EH (cell line): ENCODE measurements at regions not wholly inside any gene's neighbourhood (a gene's known extent, or its start where the extent isn't known, plus 50 kb on each side); places are given as distances from the start of the nearest gene placed in this dataset.
"Not testable (repeated sequence)": the region's sequence is repeated elsewhere in the genome, so short reads cannot be mapped to it uniquely, and the experiment has no call there.

Source experiments
- DNase-seq: peaks from one replicate; pipeline ENCODE4 v3.0.0-alpha.2; 2015; ENCODE audit warnings: low read depth

- no peak for DNase-seq
These were observed 132.7 kb upstream of the MEX3C start for GRCh38 chr18:51330148-51330547.

GRCh38 chr18:51330739-51331138 is 133.3 kb upstream of the MEX3C start:
- DNase-seq: no peak

DNA sequence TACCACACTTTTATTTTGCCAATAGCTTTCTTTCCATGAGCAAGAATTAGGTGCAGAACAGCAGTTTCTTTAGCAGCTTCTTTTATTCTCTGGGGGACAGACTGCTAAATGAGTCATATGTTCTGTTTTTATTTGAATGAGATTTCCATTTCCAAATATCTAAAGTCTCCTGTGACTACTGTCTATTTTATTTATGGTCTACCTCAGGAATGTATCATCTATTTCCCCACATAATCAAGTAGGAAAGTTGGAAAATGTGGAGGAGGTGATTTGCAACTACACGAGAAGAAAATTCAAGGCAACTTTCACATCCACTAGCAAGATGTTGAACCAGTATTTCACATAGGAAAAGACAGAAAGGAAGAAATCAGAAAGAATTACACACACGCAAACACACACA is 139.9 kb upstream of the MEX3C start:
- no peak for DNase-seq

GRCh38 chr18:51339856-51340255 is 142.4 kb upstream of the MEX3C start:
- DNase-seq: no peak

GRCh38 chr18:51340332-51340731 is 142.9 kb upstream of the MEX3C start:
- DNase-seq: no peak

- DNase-seq: peak; percentile 1
These were observed 145.3 kb upstream of the MEX3C start for GRCh38 chr18:51342815-51343214.

DNA sequence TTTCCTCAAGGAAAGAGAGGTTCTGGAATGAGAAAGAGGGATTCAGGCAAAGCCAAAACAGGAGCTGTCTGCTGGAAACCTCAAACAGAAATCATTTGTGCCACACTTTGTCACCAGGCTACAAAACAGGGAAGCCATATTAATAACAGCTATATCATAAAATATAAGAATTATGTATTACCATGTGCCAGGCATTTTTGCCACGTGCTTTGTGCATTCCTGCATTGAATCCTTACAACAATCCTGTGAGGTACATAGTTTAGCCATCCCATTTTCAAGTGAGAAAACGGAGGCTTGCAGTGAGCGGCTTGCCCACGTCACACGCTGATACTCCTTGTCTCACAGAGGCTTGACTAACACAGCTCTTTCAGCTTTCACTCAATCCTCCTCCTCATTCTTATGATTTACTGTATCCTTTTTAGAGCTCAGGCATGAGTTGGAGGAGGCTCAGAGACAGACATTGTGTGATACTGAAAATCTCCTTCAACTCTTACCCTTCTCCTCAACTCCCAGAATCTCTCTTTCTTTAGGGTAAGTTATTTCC is 148.4 kb upstream of the MEX3C start:
- no peak for DNase-seq

- no peak for DNase-seq
These were observed 148.9 kb upstream of the MEX3C start for GRCh38 chr18:51346404-51346803.

GRCh38 chr18:51350081-51350480 is 152.6 kb upstream of the MEX3C start:
- DNase-seq: no peak

- DNase-seq: no peak
These were observed 158.4 kb upstream of the MEX3C start for GRCh38 chr18:51355841-51356240.

- not testable (repeated sequence) for DNase-seq
These were observed 162.8 kb upstream of the MEX3C start for GRCh38 chr18:51360301-51360700.

DNA sequence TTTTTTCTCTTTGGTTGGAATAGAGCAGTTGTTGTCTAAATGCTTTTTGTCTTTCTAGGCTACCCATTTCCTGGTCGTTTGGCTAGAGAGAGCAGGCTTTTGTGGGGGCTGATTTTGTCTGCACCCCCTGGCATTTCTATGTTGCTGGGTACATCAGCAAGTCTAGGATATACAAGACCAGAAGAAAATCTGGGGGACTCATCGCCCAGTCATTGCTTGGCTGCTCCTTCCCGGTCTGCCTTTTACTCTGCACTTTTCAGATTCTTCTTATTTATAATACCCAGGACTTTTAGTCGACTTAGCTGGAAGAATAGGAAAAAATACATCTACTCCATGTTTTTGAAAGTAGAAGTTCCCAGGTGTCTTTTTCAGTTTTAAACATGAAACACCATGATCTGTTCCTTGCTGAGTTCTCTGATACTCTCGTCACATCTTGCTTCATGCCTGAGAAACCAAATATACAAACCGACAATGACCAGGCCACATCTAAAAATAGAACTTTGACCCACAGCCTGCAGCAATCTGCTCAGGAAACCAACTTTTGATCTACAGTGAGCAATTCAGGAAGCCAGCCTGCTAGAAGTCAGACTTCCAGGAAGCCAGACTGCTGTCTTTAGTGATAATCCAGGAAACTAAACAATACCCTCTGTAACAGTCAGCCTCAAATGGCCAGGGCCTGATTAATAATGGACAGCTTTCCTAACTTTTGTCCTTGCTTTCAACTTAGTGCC is 163.8 kb upstream of the MEX3C start:
- DNase-seq: no peak

GRCh38 chr18:51363384-51363783 is 165.9 kb upstream of the MEX3C start:
- no peak for DNase-seq

DNA sequence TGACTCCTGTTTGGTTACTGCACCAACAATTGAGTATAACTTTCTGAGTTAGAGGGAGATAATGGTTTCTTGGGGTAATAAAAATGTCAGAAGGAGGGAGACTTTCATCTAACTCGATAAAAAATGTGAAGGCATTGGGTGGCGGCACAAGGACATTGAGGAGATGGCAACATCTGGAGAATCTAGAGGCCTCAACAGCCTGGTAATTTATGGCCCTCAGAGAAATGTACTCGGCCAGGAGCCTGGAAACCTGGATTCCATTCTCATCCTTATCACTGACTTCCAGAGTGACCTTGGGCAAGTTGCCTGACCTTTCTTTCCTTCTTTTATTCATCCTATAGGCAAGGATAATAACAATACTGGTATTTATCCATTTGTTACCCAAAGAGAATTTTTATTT is 173.5 kb upstream of the MEX3C start:
- DNase-seq: no peak

- DNase-seq: no peak
These were observed 174.4 kb upstream of the MEX3C start for GRCh38 chr18:51371929-51372328.

GRCh38 chr18:51382081-51382480 is 184.6 kb upstream of the MEX3C start:
- no peak for DNase-seq

- DNase-seq: no peak
These were observed 185.6 kb upstream of the MEX3C start for GRCh38 chr18:51383116-51383515.

- no peak for DNase-seq
These were observed 186.2 kb upstream of the MEX3C start for GRCh38 chr18:51383711-51384110.

DNA sequence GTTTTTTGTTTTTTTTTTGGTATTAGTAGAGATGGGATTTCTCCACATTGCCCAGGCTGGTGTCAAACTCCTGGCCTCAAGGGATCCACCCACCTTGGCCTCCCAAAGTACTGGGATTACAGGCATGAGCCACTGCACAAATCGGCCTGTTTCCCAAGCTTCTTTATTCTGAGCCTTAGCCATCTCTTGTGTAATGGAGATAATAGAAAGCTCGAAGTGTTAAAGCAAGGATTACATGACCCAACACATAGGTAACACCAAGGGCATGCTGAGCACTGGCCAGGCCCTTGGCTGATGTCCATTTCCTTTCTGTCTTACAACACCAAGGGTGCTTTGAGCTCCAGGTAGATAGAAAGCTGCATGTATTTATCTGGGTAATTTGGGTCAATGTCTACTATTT is 187.8 kb upstream of the MEX3C start:
- no peak for DNase-seq

DNA sequence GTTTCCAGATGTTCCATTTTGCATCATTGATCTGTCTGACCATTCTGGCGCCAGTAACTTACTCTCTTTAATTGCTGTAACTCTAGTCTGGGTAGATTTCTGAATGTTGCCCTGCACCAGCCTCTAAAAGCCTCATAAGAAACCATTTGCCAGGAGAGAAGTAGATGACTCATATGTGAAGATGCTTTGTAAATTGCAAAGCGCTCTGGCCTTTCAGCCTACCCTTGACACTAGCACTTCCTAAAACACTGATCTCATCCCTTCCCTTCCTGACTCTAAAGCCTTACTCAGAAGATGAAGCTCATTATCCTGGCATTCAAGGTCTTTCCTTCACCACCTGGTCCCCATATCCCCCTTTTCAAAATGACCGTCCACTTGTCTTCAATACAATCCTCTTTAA is 193.2 kb upstream of the MEX3C start:
- no peak for DNase-seq

DNA sequence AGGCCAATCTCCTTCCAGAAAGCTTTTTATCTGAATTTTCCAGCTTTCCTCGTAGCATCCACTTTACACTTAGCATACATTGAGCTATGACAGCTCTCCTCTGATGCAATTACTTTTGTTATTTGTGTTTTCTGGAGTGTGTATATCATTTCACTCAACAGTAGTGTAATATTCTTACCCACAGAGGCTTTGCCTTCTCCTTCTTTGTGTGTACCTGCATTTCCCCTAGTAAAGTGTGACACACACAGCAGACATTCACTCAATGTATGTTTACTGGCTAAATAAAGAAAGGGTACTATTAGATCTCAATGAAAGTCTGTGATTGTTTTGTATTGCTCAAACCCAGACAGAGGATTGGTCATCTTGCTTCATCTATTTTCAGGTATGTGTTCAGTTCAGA is 193.7 kb upstream of the MEX3C start:
- no peak for DNase-seq

DNA sequence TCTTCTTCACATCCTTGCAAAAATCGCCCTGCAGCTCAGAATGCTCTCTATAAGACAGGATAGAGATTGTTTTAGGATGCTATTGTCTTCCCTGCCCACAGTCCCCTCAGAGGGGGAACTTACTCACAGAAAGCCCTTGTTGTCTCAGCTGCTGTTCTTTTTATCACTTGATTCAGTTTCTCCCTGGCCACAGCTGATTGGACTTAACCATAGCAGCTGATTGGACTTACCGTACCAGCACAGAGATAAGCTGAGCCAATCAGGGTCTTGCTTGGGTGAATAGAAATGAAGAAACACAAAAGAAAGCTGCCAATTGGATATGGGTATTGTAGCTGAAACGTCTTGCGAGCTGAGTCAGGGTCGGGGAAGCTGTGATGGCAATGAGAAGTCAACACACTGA is 194.2 kb upstream of the MEX3C start:
- DNase-seq: no peak

- DNase-seq: no peak
These were observed 200.0 kb upstream of the MEX3C start for GRCh38 chr18:51397347-51397962.

- DNase-seq: no peak
These were observed 200.6 kb upstream of the MEX3C start for GRCh38 chr18:51398104-51398503.
